Loucy (cell line): ENCODE measurements at regions not wholly inside any gene's neighbourhood (a gene's known extent, or its start where the extent isn't known, plus 50 kb on each side); places are given as distances from the start of the nearest gene placed in this dataset.

Experiments used
- H2AFZ ChIP-seq: fragments of 200-600 bp; sonication (generic); 2 replicates; pipeline ENCODE4 v1.6.0; 2016; ENCODE audit warnings: antibody characterized with exemption, mild to moderate bottlenecking, low read length, moderate library complexity
- H3F3A ChIP-seq: fragments of 200-600 bp; 2 replicates; pipeline ENCODE4 v1.6.0; 2016; ENCODE audit warnings: antibody characterized with exemption, low read depth, mild to moderate bottlenecking
- H3K27me3 ChIP-seq: fragments of 200-600 bp; sonication (generic); 2 replicates; pipeline ENCODE4 v1.6.1; 2014; ENCODE audit warnings: low read length, mild to moderate bottlenecking; ENCODE audit not compliant: insufficient read depth, poor library complexity, severe bottlenecking
- H3K36me3 ChIP-seq: fragments of 200-600 bp; sonication (generic); 2 replicates; pipeline ENCODE4 v1.6.1; 2016; ENCODE audit warnings: low read length; ENCODE audit not compliant: insufficient read depth
- H3K4me1 ChIP-seq: fragments of 200-600 bp; sonication (generic); 2 replicates; pipeline ENCODE4 v1.5.1; 2014; ENCODE audit warnings: low read length, mild to moderate bottlenecking; ENCODE audit not compliant: insufficient read depth, poor library complexity, severe bottlenecking
- H3K4me2 ChIP-seq: fragments of 200-600 bp; sonication (generic); 2 replicates; pipeline ENCODE4 v1.6.0; 2014; ENCODE audit warnings: antibody characterized with exemption, low read length, low read depth, mild to moderate bottlenecking; ENCODE audit not compliant: poor library complexity, severe bottlenecking
- H3K4me3 ChIP-seq: fragments of 200-600 bp; sonication (generic); 2 replicates; pipeline ENCODE4 v1.5.1; 2014; ENCODE audit warnings: low read length, mild to moderate bottlenecking, mixed read lengths; ENCODE audit not compliant: poor library complexity, severe bottlenecking
- H3K79me2 ChIP-seq: fragments of 200-600 bp; sonication (generic); 2 replicates; pipeline ENCODE4 v1.6.1; 2014; ENCODE audit warnings: low read length; ENCODE audit not compliant: insufficient read depth
- H3K9ac ChIP-seq: fragments of 200-600 bp; sonication (generic); 2 replicates; pipeline ENCODE4 v1.6.0; 2014; ENCODE audit warnings: mild to moderate bottlenecking, low read depth, low read length, moderate library complexity; ENCODE audit not compliant: poor library complexity, severe bottlenecking
- H3K9me2 ChIP-seq: fragments of 200-600 bp; sonication (generic); replicated peaks from 2 replicates; pipeline ENCODE4 v1.6.1; 2016; ENCODE audit warnings: low read depth, low read length, mixed read lengths
- H3K9me3 ChIP-seq: fragments of 200-600 bp; sonication (generic); 2 replicates; pipeline ENCODE4 v1.6.1; 2014; ENCODE audit warnings: mild to moderate bottlenecking, antibody characterized with exemption, low read length, low read depth; ENCODE audit not compliant: insufficient read depth
- H4K20me1 ChIP-seq: fragments of 200-600 bp; sonication (generic); 2 replicates; pipeline ENCODE4 v1.6.0; 2014; ENCODE audit warnings: antibody characterized with exemption, low read length, mild to moderate bottlenecking; ENCODE audit not compliant: insufficient read depth, poor library complexity, severe bottlenecking
- CTCF ChIP-seq: fragments of 200-600 bp; sonication (generic); conservative IDR thresholded peaks from 2 replicates; pipeline ENCODE4 v1.5.1; 2014; ENCODE audit warnings: mild to moderate bottlenecking, antibody characterized with exemption, low read length
- EZH2phosphoT487 ChIP-seq: fragments of 200-600 bp; IDR thresholded peaks from 2 replicates; pipeline ENCODE4 v1.6.1; 2018; ENCODE audit warnings: antibody characterized with exemption, mild to moderate bottlenecking, moderate library complexity, borderline replicate concordance

GRCh38 chr18:78255013-78255412, 724.6 kb upstream of the SALL3 start:
- H3K9me3 ChIP-seq = no peaks in the 10 kb centered on the region; the same call in 1 of the 2 replicates
- no peak overlapping the region for H3K9ac ChIP-seq
- no peaks in the 10 kb centered on the region for H3K36me3 ChIP-seq
- H4K20me1 ChIP-seq = no peaks in the 10 kb centered on the region
- H3K4me2 ChIP-seq = no peak overlapping the region
- no peak overlapping the region for H3K4me3 ChIP-seq
- no peaks in the 10 kb centered on the region for H3K4me1 ChIP-seq
- H3K79me2 ChIP-seq = no peaks in the 10 kb centered on the region
- no peak for TF ChIP-seq CTCF
- no peak for TF ChIP-seq EZH2phosphoT487
- H2AFZ ChIP-seq = no peak overlapping the region
- H3K27me3 ChIP-seq = no peaks in the 10 kb centered on the region
- no peaks in the 10 kb centered on the region for H3K9me2 ChIP-seq
- no peaks in the 10 kb centered on the region for H3F3A ChIP-seq

GRCh38 chr18:78268226-78268988, 711.2 kb upstream of the SALL3 start:
- no peaks in the 10 kb centered on the region for H3K36me3 ChIP-seq
- no peaks in the 10 kb centered on the region for H4K20me1 ChIP-seq
- H3K27me3 ChIP-seq = no peaks in the 10 kb centered on the region
- no peak overlapping the region for H3K9ac ChIP-seq
- no peak overlapping the region for H2AFZ ChIP-seq
- H3K4me1 ChIP-seq = no peaks in the 10 kb centered on the region
- H3K9me3 ChIP-seq = no peaks in the 10 kb centered on the region; the same call in 1 of the 2 replicates
- no peak overlapping the region for H3K4me2 ChIP-seq
- TF ChIP-seq EZH2phosphoT487 (no peak), CTCF (no peak)
- H3F3A ChIP-seq = no peaks in the 10 kb centered on the region
- H3K4me3 ChIP-seq = no peak overlapping the region
- H3K9me2 ChIP-seq = no peaks in the 10 kb centered on the region
- H3K79me2 ChIP-seq = no peaks in the 10 kb centered on the region

- H3K9ac ChIP-seq = no peak overlapping the region
- TF ChIP-seq CTCF (no peak), EZH2phosphoT487 (no peak)
- H3K4me3 ChIP-seq = no peak overlapping the region
- no peaks in the 10 kb centered on the region for H3K79me2 ChIP-seq
- H3K4me1 ChIP-seq = no peaks in the 10 kb centered on the region
- H3K27me3 ChIP-seq = no peaks in the 10 kb centered on the region
- peaks cover 2% of the 10 kb centered on the region; the same call in 1 of the 2 replicates for H3K9me3 ChIP-seq
- no peak overlapping the region for H3K4me2 ChIP-seq
- no peak overlapping the region for H2AFZ ChIP-seq
- no peaks in the 10 kb centered on the region for H3K9me2 ChIP-seq
- H3K36me3 ChIP-seq = no peaks in the 10 kb centered on the region
- H3F3A ChIP-seq = no peaks in the 10 kb centered on the region
- no peaks in the 10 kb centered on the region for H4K20me1 ChIP-seq
Measured at GRCh38 chr18:78271790-78272189, 707.8 kb upstream of the SALL3 start.
